Right lung (tissue), 2 donors: ENCODE measurements at regions not wholly inside any gene's neighbourhood (a gene's known extent, or its start where the extent isn't known, plus 50 kb on each side); places are given as distances from the start of the nearest gene placed in this dataset.

Experiments
- DNase-seq, 2 donors: peaks; one replicate each; pipeline ENCODE4 v3.0.0-alpha.2; 2013

- no peak for DNase-seq
Observed at GRCh38 chr7:45974540-45975360, 53.7 kb upstream of the IGFBP3 start.

GRCh38 chr7:45973725-45974532 is 52.9 kb upstream of the IGFBP3 start:
- peak in 1 of 2 donors; percentile 20 for DNase-seq

GRCh38 chr7:45972629-45973312 is 51.7 kb upstream of the IGFBP3 start:
- no peak for DNase-seq

GRCh38 chr7:45971661-45972175 is 50.6 kb upstream of the IGFBP3 start:
- DNase-seq, result no peak

GRCh38 chr7:45971171-45971570 is 50.1 kb upstream of the IGFBP3 start:
- no peak for DNase-seq
